Superior temporal gyrus (tissue), 1 donor: ENCODE measurements at regions not wholly inside any gene's neighbourhood (a gene's known extent, or its start where the extent isn't known, plus 50 kb on each side); places are given as distances from the start of the nearest gene placed in this dataset.

Source experiments
- DNase-seq: peaks from one replicate; pipeline ENCODE4 v3.0.0-alpha.2; 2016; ENCODE audit errors: extremely low spot score

- DNase-seq: no peak
Observed at GRCh38 chr11:115869780-115870431, 365.7 kb upstream of the CADM1 start.

- no peak for DNase-seq
Observed at GRCh38 chr11:115869131-115869530, 364.9 kb upstream of the CADM1 start.

GRCh38 chr11:115860246-115860645, 356.0 kb upstream of the CADM1 start:
- DNase-seq: no peak

- DNase-seq: no peak
Observed at GRCh38 chr11:115848611-115849010, 344.4 kb upstream of the CADM1 start.

GRCh38 chr11:115848080-115848479, 343.9 kb upstream of the CADM1 start:
- DNase-seq: no peak

GRCh38 chr11:115845872-115846271, 341.7 kb upstream of the CADM1 start:
- DNase-seq: no peak

- no peak for DNase-seq
Observed at GRCh38 chr11:115843685-115844084, 339.5 kb upstream of the CADM1 start.

- no peak for DNase-seq
Observed at GRCh38 chr11:115843111-115843510, 338.9 kb upstream of the CADM1 start.

- DNase-seq: no peak
Observed at GRCh38 chr11:115820026-115820425, 315.8 kb upstream of the CADM1 start.

- no peak for DNase-seq
Observed at GRCh38 chr11:115819014-115819413, 314.8 kb upstream of the CADM1 start.

- DNase-seq: no peak
Observed at GRCh38 chr11:115817844-115818468, 313.7 kb upstream of the CADM1 start.

- no peak for DNase-seq
Observed at GRCh38 chr11:115808351-115808940, 304.2 kb upstream of the CADM1 start.

- no peak for DNase-seq
Observed at GRCh38 chr11:115806056-115806455, 301.8 kb upstream of the CADM1 start.

- no peak for DNase-seq
Observed at GRCh38 chr11:115803073-115803740, 299.0 kb upstream of the CADM1 start.

- DNase-seq: no peak
Observed at GRCh38 chr11:115802641-115803040, 298.4 kb upstream of the CADM1 start.

GRCh38 chr11:115792903-115793302, 288.7 kb upstream of the CADM1 start:
- no peak for DNase-seq

- DNase-seq: no peak
Observed at GRCh38 chr11:115787302-115787701, 283.1 kb upstream of the CADM1 start.

GRCh38 chr11:115784796-115785521, 280.7 kb upstream of the CADM1 start:
- DNase-seq: no peak

GRCh38 chr11:115780646-115781362, 276.6 kb upstream of the CADM1 start:
- DNase-seq: no peak

- no peak for DNase-seq
Observed at GRCh38 chr11:115778928-115779650, 274.9 kb upstream of the CADM1 start.

GRCh38 chr11:115776916-115777315, 272.7 kb upstream of the CADM1 start:
- no peak for DNase-seq
